PFSK-1 (cell line): ENCODE measurements at regions not wholly inside any gene's neighbourhood (a gene's known extent, or its start where the extent isn't known, plus 50 kb on each side); places are given as distances from the start of the nearest gene placed in this dataset.

ENCODE experiments used
- POLR2AphosphoS5 ChIP-seq: IDR thresholded peaks from 2 replicates; pipeline ENCODE4 v1.6.1; 2012; ENCODE audit warnings: low read depth, mild to moderate bottlenecking, control low read depth, low read length, moderate library complexity
- REST ChIP-seq, 2 experiments: IDR thresholded peaks; 2 replicates each; pipeline versions ENCODE4 v1.6.1 to v1.8.0; 2011 to 2012; ENCODE audit warnings: low read depth in 2 of 2, low read length in 2 of 2, control low read depth in 1 of 2, inconsistent platforms in 1 of 2, mild to moderate bottlenecking in 1 of 2, moderate library complexity in 1 of 2; ENCODE audit not compliant: insufficient read depth in 1 of 2
- SIN3A ChIP-seq: IDR thresholded peaks from 2 replicates; pipeline ENCODE4 v1.6.1; 2012; ENCODE audit warnings: mild to moderate bottlenecking, low read length, moderate library complexity, borderline replicate concordance; ENCODE audit not compliant: insufficient read depth
- TAF1 ChIP-seq: IDR thresholded peaks from 2 replicates; pipeline ENCODE4 v1.6.1; 2012; ENCODE audit warnings: low read length, control low read depth, borderline replicate concordance; ENCODE audit not compliant: insufficient read depth

GRCh38 chr4:32158961-32159360 is 1438.8 kb downstream of the PCDH7 start:
- no peak for TF ChIP-seq REST (IDR thresholded peaks at IDR 0.05; ENCODE audit: insufficient read depth in 1 of 2, low read depth in 2 of 2, low read length in 2 of 2)
- no peak for TF ChIP-seq POLR2AphosphoS5
- no peak for TF ChIP-seq TAF1
- no peak for TF ChIP-seq SIN3A
